HepG2 (cell line): ENCODE measurements at regions not wholly inside any gene's neighbourhood (a gene's known extent, or its start where the extent isn't known, plus 50 kb on each side); places are given as distances from the start of the nearest gene placed in this dataset.

Experiments used
- ATAC-seq: fragments of 200-7000 bp; cut with Tn5 transposase; 3 replicates; pipeline ENCODE4 v1.9.1; 2020; ENCODE audit warnings: mild to moderate bottlenecking, moderate library complexity
- BruUV-seq: library from RNA; stranded (reverse); fragments of 400-500 nt; replicated peaks from 2 replicates; lab custom pipeline; 2021; lab: Mats Ljungman, UMichigan
- CTCF ChIA-PET: fragments of 300-600 bp; formaldehyde crosslinking; extraction: SDS; loops from one replicate; lab custom pipeline; 2021; ENCODE audit warnings: low total read pairs, inconsistent platforms, low intra/inter-chr PET ratio; lab: Yijun Ruan, JAX
- POLR2A ChIA-PET: fragments of 350-600 bp; sonication (Branson Sonifier 250); formaldehyde crosslinking; loops from one replicate; lab custom pipeline; 2020; ENCODE audit warnings: antibody characterized with exemption, inconsistent platforms; lab: Yijun Ruan, JAX
- DNase-seq: peaks from one replicate; pipeline ENCODE4 v3.0.0-alpha.2; 2015; ENCODE audit warnings: low spot score
- FAIRE-seq: peaks from 3 replicates; lab custom pipeline; 2011; peaks lifted over from hg19 to GRCh38; lab: Jason Lieb, UNC
- H2AFZ ChIP-seq: one replicate; pipeline ENCODE4 v1.6.1; 2011; ENCODE audit warnings: low read length, inconsistent platforms
- H3K27ac ChIP-seq: fragments of 300-600 bp; 3 replicates; pipeline ENCODE4 v1.8.0; 2011; ENCODE audit warnings: mixed run types, mild to moderate bottlenecking, mixed read lengths, low read length, inconsistent platforms; ENCODE audit not compliant: insufficient read depth; ENCODE audit errors: extremely low read length
- H3K27me3 ChIP-seq, 2 experiments: fragments of 200-600 bp in 1 of 2; 2 replicates in 1 of 2; 3 replicates in 1 of 2; pipeline versions ENCODE4 v1.6.0 to v1.8.0; 2011; ENCODE audit warnings: low read length in 2 of 2, mild to moderate bottlenecking in 2 of 2, moderate library complexity in 2 of 2, inconsistent platforms in 1 of 2; ENCODE audit not compliant: insufficient read depth in 2 of 2, control insufficient read depth in 1 of 2
- H3K36me3 ChIP-seq, 2 experiments: fragments of 200-600 bp in 1 of 2; replicated peaks in 1 of 2; 2 replicates in 1 of 2; 3 replicates in 1 of 2; pipeline versions ENCODE4 v1.5.1 to v1.8.0; 2011; ENCODE audit warnings: low read length in 2 of 2, inconsistent platforms in 1 of 2; ENCODE audit not compliant: insufficient read depth in 2 of 2, control insufficient read depth in 1 of 2
- H3K4me1 ChIP-seq: 2 replicates; pipeline ENCODE4 v1.5.1; 2012; ENCODE audit warnings: low read length, inconsistent platforms; ENCODE audit not compliant: insufficient read depth
- H3K4me2 ChIP-seq: 2 replicates; pipeline ENCODE4 v1.6.0; 2011; ENCODE audit warnings: low read depth, low read length, inconsistent platforms
- H3K4me3 ChIP-seq, 3 experiments: fragments of 200-600 bp in 1 of 3; sonication (generic), shearing (Covaris generic) in 1 of 3; replicated peaks in 1 of 3; 2 replicates each; pipeline ENCODE4 v1.5.1; 2011 to 2016; ENCODE audit warnings: low read length in 3 of 3, inconsistent platforms in 2 of 3, low read depth in 2 of 3, mild to moderate bottlenecking in 2 of 3, control low read depth in 1 of 3, mixed read lengths in 1 of 3; ENCODE audit not compliant: insufficient read depth in 1 of 3
- H3K79me2 ChIP-seq: one replicate; pipeline ENCODE4 v1.6.1; 2011; ENCODE audit warnings: low read length, inconsistent platforms; ENCODE audit not compliant: insufficient read depth
- H3K9ac ChIP-seq: 2 replicates; pipeline ENCODE4 v1.6.0; 2011; ENCODE audit warnings: mild to moderate bottlenecking, low read depth, low read length, inconsistent platforms; ENCODE audit not compliant: insufficient read depth
- H3K9me3 ChIP-seq: 2 replicates; pipeline ENCODE4 v1.5.1; 2012; ENCODE audit warnings: mild to moderate bottlenecking, low read length
- H4K20me1 ChIP-seq: 2 replicates; pipeline ENCODE4 v1.6.0; 2011; ENCODE audit warnings: inconsistent platforms, mild to moderate bottlenecking, low read length, moderate library complexity; ENCODE audit not compliant: insufficient read depth
- CCDC6 ChIP-seq: sonication (generic); formaldehyde crosslinking; IDR thresholded peaks from 2 replicates; pipeline ENCODE4 v1.8.1; 2022; ENCODE audit warnings: mild to moderate bottlenecking, missing genetic modification reagents, moderate library complexity
- HNRNPL ChIP-seq: fragments of 200-400 bp; formaldehyde crosslinking; IDR thresholded peaks from 2 replicates; pipeline ENCODE4 v1.6.1; 2017; ENCODE audit warnings: mild to moderate bottlenecking, low read depth, low read length
- KDM3A ChIP-seq: IDR thresholded peaks from 2 replicates; pipeline ENCODE4 v1.6.1; 2018; ENCODE audit warnings: low read depth, missing compliant biosample characterization
- PHF5A ChIP-seq: IDR thresholded peaks from one replicate; pipeline ENCODE4 v1.6.1; 2018; ENCODE audit warnings: low read depth, missing genetic modification reagents; ENCODE audit not compliant: unreplicated experiment
- PLRG1 ChIP-seq: fragments of 450-650 bp; conservative IDR thresholded peaks from 2 replicates; pipeline ENCODE4 v1.6.1; 2016
- SRSF4 ChIP-seq: fragments of 200-400 bp; formaldehyde crosslinking; IDR thresholded peaks from one replicate; pipeline ENCODE4 v1.6.1; 2018; ENCODE audit warnings: mild to moderate bottlenecking, low read depth, low read length, moderate library complexity; ENCODE audit not compliant: poor library complexity, severe bottlenecking
- ZNF430 ChIP-seq: sonication (generic); formaldehyde crosslinking; IDR thresholded peaks from 2 replicates; pipeline ENCODE4 v1.9.0; 2021; ENCODE audit warnings: mild to moderate bottlenecking, missing genetic modification reagents
- ZNF557 ChIP-seq: sonication (generic); formaldehyde crosslinking; IDR thresholded peaks from 2 replicates; pipeline ENCODE4 v1.4.0; 2020; ENCODE audit warnings: missing genetic modification reagents
- WGBS: methylation state at CpG from one replicate; pipeline ENCODE4 v1.1.6; 2017; ENCODE audit warnings: low lambda C conversion rate; 5-methylcytosine and 5-hydroxymethylcytosine counted together
- in situ Hi-C: cut with HindIII; loops from 2 replicates; pipeline ENCODE4 v1.10.0; 2017; ENCODE audit warnings: low pct_unique_long_range_greater_than_20kb; ENCODE audit not compliant: extremely low pct_ligation_motif_present
- intact Hi-C: fragments of 100-400 bp; cut with micrococcal nuclease; formaldehyde crosslinking; loops from one replicate; pipeline ENCODE4 v1.10.0; 2022; ENCODE audit not compliant: unreplicated experiment
- TF ChIP-seq, protein P1 (sequence below): sonication (generic); formaldehyde crosslinking; IDR thresholded peaks from 2 replicates; pipeline ENCODE4 v1.4.0; 2020; ENCODE audit warnings: missing genetic modification reagents
- TF ChIP-seq, protein P2 (sequence below): sonication (generic); formaldehyde crosslinking; IDR thresholded peaks from 2 replicates; pipeline ENCODE4 v1.9.0; 2022; ENCODE audit warnings: missing genetic modification reagents, mild to moderate bottlenecking, borderline replicate concordance
- TF ChIP-seq, protein P3 (sequence below): sonication (generic); formaldehyde crosslinking; IDR thresholded peaks from 2 replicates; pipeline ENCODE4 v1.5.0; 2020; ENCODE audit warnings: missing genetic modification reagents
- TF ChIP-seq, protein P4 (sequence below): IDR thresholded peaks from 2 replicates; pipeline ENCODE4 v1.6.1; 2016; ENCODE audit warnings: missing biosample characterization, missing genetic modification reagents, low read depth
- TF ChIP-seq, protein P5 (sequence below): sonication (generic); formaldehyde crosslinking; IDR thresholded peaks from 2 replicates; pipeline ENCODE4 v1.9.0; 2021; ENCODE audit warnings: mild to moderate bottlenecking, missing genetic modification reagents

DNA sequence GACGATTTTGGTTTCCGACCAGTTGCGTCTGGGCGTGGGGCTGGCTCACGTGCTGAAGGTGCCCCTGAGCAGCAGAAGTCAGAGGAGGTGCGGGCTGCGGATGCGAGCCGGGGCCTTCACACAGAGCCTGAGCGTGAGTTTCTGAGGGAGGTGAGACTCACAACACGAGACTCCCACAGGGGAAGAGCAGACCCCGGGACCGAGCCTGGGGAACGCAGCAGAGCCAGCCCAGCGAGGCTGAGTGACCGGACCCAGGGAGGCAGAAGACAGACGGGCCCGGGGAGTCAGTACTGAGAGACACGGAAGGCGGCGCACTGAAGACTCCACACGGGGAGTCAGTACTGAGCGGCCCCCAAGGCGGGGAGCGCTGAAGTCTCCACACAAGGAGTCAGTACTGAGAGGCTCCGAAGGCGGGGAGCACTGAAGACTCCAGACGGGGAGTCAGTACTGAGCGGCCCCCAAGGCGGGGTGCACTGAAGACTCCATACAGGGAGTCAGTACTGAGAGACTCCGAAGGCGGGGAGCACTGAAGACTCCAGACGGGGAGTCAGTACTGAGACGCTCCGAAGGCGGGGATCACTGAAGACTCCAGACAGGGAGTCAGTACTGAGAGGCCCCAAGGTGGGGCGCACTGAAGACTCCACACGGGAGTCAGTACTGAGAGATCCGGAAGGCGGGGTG is 77.8 kb downstream of the DLL1 start:
- H3K4me2 ChIP-seq, result no peak overlapping the region
- H3K4me1 ChIP-seq, result no peaks in the 10 kb centered on the region
- FAIRE-seq (no peak), ATAC-seq (no peak), DNase-seq (no peak)
- no peak overlapping the region for H3K27ac ChIP-seq
- BruUV-seq, result no TSS peak
- 70% methylated on average over 40 of the region's 40 CpGs for WGBS
- POLR2A ChIA-PET, result no interaction called here
- in situ Hi-C loops (no loop called here), intact Hi-C loops (no loop called here)
- no peak overlapping the region for H3K9ac ChIP-seq
- no peaks in the 10 kb centered on the region; the same call in 1 of the 2 replicates for H4K20me1 ChIP-seq
- no peaks in the 10 kb centered on the region for H3K9me3 ChIP-seq
- H3K36me3 ChIP-seq, result no peaks in the 10 kb centered on the region
- peaks cover 13 to 53% of the 10 kb centered on the region in 2 experiments; a peak in 3 of 5 replicates for H3K27me3 ChIP-seq
- H3K4me3 ChIP-seq, result no peak overlapping the region
- H2AFZ ChIP-seq, result no peak overlapping the region
- H3K79me2 ChIP-seq, result no peaks in the 10 kb centered on the region
- CTCF ChIA-PET, result no interaction called here
- TF ChIP-seq, protein P1, sequence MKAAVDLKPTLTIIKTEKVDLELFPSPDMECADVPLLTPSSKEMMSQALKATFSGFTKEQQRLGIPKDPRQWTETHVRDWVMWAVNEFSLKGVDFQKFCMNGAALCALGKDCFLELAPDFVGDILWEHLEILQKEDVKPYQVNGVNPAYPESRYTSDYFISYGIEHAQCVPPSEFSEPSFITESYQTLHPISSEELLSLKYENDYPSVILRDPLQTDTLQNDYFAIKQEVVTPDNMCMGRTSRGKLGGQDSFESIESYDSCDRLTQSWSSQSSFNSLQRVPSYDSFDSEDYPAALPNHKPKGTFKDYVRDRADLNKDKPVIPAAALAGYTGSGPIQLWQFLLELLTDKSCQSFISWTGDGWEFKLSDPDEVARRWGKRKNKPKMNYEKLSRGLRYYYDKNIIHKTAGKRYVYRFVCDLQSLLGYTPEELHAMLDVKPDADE (CRISPR knock-in tag), result no peak
- TF ChIP-seq, protein P2, sequence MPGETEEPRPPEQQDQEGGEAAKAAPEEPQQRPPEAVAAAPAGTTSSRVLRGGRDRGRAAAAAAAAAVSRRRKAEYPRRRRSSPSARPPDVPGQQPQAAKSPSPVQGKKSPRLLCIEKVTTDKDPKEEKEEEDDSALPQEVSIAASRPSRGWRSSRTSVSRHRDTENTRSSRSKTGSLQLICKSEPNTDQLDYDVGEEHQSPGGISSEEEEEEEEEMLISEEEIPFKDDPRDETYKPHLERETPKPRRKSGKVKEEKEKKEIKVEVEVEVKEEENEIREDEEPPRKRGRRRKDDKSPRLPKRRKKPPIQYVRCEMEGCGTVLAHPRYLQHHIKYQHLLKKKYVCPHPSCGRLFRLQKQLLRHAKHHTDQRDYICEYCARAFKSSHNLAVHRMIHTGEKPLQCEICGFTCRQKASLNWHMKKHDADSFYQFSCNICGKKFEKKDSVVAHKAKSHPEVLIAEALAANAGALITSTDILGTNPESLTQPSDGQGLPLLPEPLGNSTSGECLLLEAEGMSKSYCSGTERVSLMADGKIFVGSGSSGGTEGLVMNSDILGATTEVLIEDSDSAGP (CRISPR knock-in tag), result no peak
- TF ChIP-seq CCDC6 (CRISPR knock-in tag) (no peak), ZNF430 (no peak), HNRNPL (no peak), PHF5A (CRISPR knock-in tag) (no peak), SRSF4 (no peak), KDM3A (CRISPR knock-in tag) (no peak), PLRG1 (no peak), ZNF557 (CRISPR knock-in tag) (no peak)
- TF ChIP-seq, protein P3, sequence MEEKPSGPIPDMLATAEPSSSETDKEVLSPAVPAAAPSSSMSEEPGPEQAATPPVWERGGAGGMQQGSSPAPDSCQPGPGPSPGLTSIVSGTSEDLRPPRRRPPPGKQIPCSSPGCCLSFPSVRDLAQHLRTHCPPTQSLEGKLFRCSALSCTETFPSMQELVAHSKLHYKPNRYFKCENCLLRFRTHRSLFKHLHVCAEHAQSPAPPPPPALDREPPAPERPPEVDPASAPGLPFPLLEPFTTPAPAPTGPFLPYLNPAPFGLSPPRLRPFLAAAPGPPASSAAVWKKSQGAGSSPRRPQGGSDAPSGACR (CRISPR knock-in tag), result no peak
- TF ChIP-seq, protein P4, sequence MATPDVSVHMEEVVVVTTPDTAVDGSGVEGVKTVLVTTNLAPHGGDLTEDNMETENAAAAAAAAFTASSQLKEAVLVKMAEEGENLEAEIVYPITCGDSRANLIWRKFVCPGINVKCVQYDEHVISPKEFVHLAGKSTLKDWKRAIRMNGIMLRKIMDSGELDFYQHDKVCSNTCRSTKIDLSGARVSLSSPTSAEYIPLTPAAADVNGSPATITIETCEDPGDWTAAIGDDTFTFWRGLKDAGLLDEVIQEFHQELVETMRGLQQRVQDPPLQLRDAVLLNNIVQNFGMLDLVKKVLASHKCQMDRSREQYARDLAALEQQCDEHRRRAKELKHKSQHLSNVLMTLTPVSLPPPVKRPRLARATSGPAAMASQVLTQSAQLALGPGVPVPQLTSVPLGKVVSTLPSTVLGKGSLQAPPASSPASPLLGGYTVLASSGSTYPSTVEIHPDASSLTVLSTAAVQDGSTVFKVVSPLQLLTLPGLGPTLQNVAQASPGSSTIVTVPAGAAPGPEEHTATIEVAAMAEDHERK (CRISPR knock-in tag), result no peak
- TF ChIP-seq, protein P5, sequence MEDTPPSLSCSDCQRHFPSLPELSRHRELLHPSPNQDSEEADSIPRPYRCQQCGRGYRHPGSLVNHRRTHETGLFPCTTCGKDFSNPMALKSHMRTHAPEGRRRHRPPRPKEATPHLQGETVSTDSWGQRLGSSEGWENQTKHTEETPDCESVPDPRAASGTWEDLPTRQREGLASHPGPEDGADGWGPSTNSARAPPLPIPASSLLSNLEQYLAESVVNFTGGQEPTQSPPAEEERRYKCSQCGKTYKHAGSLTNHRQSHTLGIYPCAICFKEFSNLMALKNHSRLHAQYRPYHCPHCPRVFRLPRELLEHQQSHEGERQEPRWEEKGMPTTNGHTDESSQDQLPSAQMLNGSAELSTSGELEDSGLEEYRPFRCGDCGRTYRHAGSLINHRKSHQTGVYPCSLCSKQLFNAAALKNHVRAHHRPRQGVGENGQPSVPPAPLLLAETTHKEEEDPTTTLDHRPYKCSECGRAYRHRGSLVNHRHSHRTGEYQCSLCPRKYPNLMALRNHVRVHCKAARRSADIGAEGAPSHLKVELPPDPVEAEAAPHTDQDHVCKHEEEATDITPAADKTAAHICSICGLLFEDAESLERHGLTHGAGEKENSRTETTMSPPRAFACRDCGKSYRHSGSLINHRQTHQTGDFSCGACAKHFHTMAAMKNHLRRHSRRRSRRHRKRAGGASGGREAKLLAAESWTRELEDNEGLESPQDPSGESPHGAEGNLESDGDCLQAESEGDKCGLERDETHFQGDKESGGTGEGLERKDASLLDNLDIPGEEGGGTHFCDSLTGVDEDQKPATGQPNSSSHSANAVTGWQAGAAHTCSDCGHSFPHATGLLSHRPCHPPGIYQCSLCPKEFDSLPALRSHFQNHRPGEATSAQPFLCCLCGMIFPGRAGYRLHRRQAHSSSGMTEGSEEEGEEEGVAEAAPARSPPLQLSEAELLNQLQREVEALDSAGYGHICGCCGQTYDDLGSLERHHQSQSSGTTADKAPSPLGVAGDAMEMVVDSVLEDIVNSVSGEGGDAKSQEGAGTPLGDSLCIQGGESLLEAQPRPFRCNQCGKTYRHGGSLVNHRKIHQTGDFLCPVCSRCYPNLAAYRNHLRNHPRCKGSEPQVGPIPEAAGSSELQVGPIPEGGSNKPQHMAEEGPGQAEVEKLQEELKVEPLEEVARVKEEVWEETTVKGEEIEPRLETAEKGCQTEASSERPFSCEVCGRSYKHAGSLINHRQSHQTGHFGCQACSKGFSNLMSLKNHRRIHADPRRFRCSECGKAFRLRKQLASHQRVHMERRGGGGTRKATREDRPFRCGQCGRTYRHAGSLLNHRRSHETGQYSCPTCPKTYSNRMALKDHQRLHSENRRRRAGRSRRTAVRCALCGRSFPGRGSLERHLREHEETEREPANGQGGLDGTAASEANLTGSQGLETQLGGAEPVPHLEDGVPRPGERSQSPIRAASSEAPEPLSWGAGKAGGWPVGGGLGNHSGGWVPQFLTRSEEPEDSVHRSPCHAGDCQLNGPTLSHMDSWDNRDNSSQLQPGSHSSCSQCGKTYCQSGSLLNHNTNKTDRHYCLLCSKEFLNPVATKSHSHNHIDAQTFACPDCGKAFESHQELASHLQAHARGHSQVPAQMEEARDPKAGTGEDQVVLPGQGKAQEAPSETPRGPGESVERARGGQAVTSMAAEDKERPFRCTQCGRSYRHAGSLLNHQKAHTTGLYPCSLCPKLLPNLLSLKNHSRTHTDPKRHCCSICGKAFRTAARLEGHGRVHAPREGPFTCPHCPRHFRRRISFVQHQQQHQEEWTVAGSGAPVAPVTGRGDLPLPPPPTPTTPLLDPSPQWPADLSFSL (CRISPR knock-in tag), result no peak
